H1 (cell line): ENCODE measurements at regions not wholly inside any gene's neighbourhood (a gene's known extent, or its start where the extent isn't known, plus 50 kb on each side); places are given as distances from the start of the nearest gene placed in this dataset.

ENCODE experiments used
- ATF3 ChIP-seq: IDR thresholded peaks from 2 replicates; pipeline ENCODE4 v1.6.1; 2011; ENCODE audit warnings: low read depth, mild to moderate bottlenecking, low read length; ENCODE audit not compliant: insufficient read depth
- RBBP5 ChIP-seq: IDR thresholded peaks from 2 replicates; pipeline ENCODE4 v1.7.1; 2012; ENCODE audit warnings: low read depth, mild to moderate bottlenecking, inconsistent platforms, low read length, moderate library complexity, borderline replicate concordance
- RXRA ChIP-seq: IDR thresholded peaks from 2 replicates; pipeline ENCODE4 v1.6.1; 2011; ENCODE audit warnings: low read depth, mild to moderate bottlenecking, low read length, moderate library complexity; ENCODE audit not compliant: insufficient read depth
- TBP ChIP-seq: IDR thresholded peaks from 2 replicates; pipeline ENCODE4 v1.6.1; 2011; ENCODE audit warnings: low read depth, low read length, improper control_type of control experiment
- TF ChIP-seq, protein P1 (sequence below): IDR thresholded peaks from 2 replicates; pipeline ENCODE4 v1.6.1; 2012; ENCODE audit warnings: low read length, inconsistent platforms

DNA sequence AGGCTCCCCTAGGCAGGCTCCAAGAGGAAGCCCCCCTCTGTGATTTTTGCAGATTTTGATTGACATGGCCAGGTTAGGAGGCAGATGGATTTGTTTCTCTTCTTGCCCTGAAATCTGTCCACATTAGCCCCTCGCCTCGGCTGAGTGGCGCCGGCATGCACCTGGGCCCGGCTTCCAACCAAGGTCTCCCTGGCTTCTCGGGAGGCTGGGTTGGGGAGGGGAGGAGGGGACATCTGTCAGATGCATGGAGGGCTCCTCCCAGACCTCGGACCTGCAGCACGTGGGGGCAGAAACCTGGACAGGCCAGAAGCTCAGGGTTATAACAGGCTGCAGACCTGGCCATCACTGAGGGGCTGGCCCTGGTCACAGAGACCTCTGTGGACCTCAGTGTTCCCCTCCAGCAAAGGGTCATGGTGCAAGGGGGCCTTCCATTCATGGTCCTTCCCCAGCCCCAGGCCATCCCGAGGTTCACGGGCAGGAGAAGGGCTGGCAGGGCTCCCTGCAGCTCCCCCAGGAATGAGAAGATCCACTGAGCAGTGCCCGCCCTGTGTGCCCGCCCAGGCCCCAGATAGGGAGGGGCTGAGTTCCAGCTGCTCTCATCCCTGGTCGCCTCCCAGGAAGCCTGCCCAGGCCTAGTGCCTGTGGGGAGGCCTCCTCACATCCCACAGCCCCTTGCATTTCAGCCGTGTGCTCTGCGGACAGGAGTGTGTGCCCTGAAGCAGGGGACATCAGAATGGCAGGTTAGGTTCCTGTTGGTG lies 747.8 kb downstream of the BRD1 start (continued):
- TF ChIP-seq, protein P1, sequence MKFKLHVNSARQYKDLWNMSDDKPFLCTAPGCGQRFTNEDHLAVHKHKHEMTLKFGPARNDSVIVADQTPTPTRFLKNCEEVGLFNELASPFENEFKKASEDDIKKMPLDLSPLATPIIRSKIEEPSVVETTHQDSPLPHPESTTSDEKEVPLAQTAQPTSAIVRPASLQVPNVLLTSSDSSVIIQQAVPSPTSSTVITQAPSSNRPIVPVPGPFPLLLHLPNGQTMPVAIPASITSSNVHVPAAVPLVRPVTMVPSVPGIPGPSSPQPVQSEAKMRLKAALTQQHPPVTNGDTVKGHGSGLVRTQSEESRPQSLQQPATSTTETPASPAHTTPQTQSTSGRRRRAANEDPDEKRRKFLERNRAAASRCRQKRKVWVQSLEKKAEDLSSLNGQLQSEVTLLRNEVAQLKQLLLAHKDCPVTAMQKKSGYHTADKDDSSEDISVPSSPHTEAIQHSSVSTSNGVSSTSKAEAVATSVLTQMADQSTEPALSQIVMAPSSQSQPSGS = no peak
- no peak for TF ChIP-seq TBP
- TF ChIP-seq ATF3 = no peak
- no peak for TF ChIP-seq RBBP5
- TF ChIP-seq RXRA = no peak
